ENCODE measurements at regions not wholly inside any gene's neighbourhood (a gene's known extent, or its start where the extent isn't known, plus 50 kb on each side); places are given as distances from the start of the nearest gene placed in this dataset.

DNA sequence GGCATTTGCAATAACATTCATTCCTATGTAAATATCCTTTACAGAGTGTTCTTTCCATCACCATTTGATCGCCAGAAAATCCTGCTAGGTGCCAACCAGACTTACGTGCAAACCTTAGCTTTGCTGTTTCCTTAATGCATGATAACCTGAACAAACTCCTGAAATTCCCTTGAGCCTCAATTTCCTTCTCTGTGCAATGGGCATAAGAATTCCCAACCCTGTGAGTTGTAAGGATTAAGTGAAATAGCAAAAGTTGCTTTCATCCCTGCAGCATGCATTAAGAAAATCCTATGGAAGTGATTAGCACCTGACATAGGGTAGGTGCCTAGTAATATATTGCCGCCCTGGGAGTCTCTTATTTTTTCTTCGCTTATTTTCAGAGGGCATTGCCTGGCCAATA lies 272.7 kb downstream of the MAF start:
- no peak for ATAC-seq

DNA sequence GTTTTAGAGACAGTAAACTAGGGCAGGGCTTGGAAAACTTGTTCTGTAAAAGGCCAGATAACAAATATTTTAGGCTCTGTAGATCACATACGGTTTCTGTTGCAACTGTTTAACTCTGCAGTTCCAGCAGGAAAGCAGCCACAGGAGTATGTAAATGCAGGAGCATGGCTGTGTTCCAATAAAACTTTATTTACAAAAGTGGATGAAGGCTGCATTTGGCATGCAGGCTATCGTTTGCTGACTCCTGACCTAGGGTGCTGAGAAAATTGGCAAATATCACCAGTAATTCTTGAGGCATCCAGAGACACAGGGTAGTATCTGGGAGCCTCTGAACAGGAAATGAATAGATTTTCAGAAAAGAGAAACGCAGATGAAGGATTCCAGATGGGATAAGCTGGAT lies 274.0 kb downstream of the MAF start:
- Histone ChIP-seq H4K20me1 (replicated peaks; ENCODE audit: control insufficient read depth, insufficient read depth, low read length) (no peaks in the 10 kb centered on the region; the same call in 1 of the 2 replicates), H3K79me2 (ENCODE audit: control insufficient read depth, insufficient read depth, low read length) (no peaks in the 10 kb centered on the region), H3K27ac (ENCODE audit: extremely low read depth, low read depth, low read length) (no peak overlapping the region), H3K36me3 (ENCODE audit: control insufficient read depth, insufficient read depth, low read length) (no peaks in the 10 kb centered on the region), H3K9me1 (ENCODE audit: control insufficient read depth, insufficient read depth, low read length) (no peaks in the 10 kb centered on the region), H3K4me3 (no peak overlapping the region), H3K27me3 (ENCODE audit: control insufficient read depth in 2 of 2, insufficient read depth in 2 of 2, low read length in 2 of 2) (peaks cover 25 to 29% of the 10 kb centered on the region in 2 experiments), H3K9me3 (replicated peaks; ENCODE audit: control insufficient read depth, insufficient read depth, low read depth, low read length) (no peaks in the 10 kb centered on the region), H3K4me2 (ENCODE audit: insufficient read depth, low read length) (no peak overlapping the region), H3K9ac (ENCODE audit: insufficient read depth in 1 of 2, low read depth in 2 of 2, low read length in 2 of 2) (no peak overlapping the region), H2AFZ (ENCODE audit: low read depth, low read length) (no peak overlapping the region), H3K4me1 (replicated peaks in 1 of 2; ENCODE audit: control insufficient read depth in 2 of 2, insufficient read depth in 2 of 2, low read length in 2 of 2) (no peaks in the 10 kb centered on the region)
- FAIRE-seq (no peak), DNase-seq (ENCODE audit: extremely low read depth in 1 of 4, low spot score in 3 of 4) (no peak), ATAC-seq (no peak)
- BruUV-seq (replicated peaks): no TSS peak
- in situ Hi-C loops (cut with MboI) (no loop called here), intact Hi-C loops (cut with micrococcal nuclease) (no loop called here)
- WGBS (ENCODE audit: insufficient coverage, low coverage, missing lambda C conversion rate): 2% methylated on average over 3 of the region's 3 CpGs
- no peak for TF ChIP-seq ZNF75A (CRISPR knock-in tag; IDR thresholded peaks at IDR 0.05)
- TF ChIP-seq, protein P1, sequence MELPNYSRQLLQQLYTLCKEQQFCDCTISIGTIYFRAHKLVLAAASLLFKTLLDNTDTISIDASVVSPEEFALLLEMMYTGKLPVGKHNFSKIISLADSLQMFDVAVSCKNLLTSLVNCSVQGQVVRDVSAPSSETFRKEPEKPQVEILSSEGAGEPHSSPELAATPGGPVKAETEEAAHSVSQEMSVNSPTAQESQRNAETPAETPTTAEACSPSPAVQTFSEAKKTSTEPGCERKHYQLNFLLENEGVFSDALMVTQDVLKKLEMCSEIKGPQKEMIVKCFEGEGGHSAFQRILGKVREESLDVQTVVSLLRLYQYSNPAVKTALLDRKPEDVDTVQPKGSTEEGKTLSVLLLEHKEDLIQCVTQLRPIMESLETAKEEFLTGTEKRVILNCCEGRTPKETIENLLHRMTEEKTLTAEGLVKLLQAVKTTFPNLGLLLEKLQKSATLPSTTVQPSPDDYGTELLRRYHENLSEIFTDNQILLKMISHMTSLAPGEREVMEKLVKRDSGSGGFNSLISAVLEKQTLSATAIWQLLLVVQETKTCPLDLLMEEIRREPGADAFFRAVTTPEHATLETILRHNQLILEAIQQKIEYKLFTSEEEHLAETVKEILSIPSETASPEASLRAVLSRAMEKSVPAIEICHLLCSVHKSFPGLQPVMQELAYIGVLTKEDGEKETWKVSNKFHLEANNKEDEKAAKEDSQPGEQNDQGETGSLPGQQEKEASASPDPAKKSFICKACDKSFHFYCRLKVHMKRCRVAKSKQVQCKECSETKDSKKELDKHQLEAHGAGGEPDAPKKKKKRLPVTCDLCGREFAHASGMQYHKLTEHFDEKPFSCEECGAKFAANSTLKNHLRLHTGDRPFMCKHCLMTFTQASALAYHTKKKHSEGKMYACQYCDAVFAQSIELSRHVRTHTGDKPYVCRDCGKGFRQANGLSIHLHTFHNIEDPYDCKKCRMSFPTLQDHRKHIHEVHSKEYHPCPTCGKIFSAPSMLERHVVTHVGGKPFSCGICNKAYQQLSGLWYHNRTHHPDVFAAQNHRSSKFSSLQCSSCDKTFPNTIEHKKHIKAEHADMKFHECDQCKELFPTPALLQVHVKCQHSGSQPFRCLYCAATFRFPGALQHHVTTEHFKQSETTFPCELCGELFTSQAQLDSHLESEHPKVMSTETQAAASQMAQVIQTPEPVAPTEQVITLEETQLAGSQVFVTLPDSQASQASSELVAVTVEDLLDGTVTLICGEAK (IDR thresholded peaks at IDR 0.05): peak; percentile 85
- TF ChIP-seq, protein P1 (CRISPR knock-in tag; IDR thresholded peaks at IDR 0.05): 0 out of 2 replicates have a peak, but pooled peaks have one; percentile 33
- CTCF ChIA-PET (ENCODE audit: low intra/inter-chr PET ratio): no interaction called here
- POLR2A ChIA-PET: no interaction called here

More for the DNA sequence above, 272.7 kb downstream of the MAF start:
- no peak overlapping the region for H3K4me2 ChIP-seq (ENCODE audit: insufficient read depth, low read length)
- H3K9ac ChIP-seq (ENCODE audit: insufficient read depth in 1 of 2, low read depth in 2 of 2, low read length in 2 of 2): no peak overlapping the region
- H4K20me1 ChIP-seq (replicated peaks; ENCODE audit: control insufficient read depth, insufficient read depth, low read length): no peaks in the 10 kb centered on the region; the same call in 1 of the 2 replicates
- ChIA-PET CTCF (ENCODE audit: low intra/inter-chr PET ratio) (no interaction called here), POLR2A (interaction anchor here (0.6 kb wide), 1 partner anchor 1766 kb away, joined by 3 read pairs; no protein-coding TSS in a partner anchor)
- intact Hi-C loops (cut with micrococcal nuclease) (no loop called here), in situ Hi-C loops (cut with MboI) (no loop called here)
- no peaks in the 10 kb centered on the region for H3K36me3 ChIP-seq (ENCODE audit: control insufficient read depth, insufficient read depth, low read length)
- no peaks in the 10 kb centered on the region for H3K79me2 ChIP-seq (ENCODE audit: control insufficient read depth, insufficient read depth, low read length)
- peaks cover 22 to 26% of the 10 kb centered on the region in 2 experiments for H3K27me3 ChIP-seq (ENCODE audit: control insufficient read depth in 2 of 2, insufficient read depth in 2 of 2, low read length in 2 of 2)
- H3K9me3 ChIP-seq (replicated peaks; ENCODE audit: control insufficient read depth, insufficient read depth, low read depth, low read length): no peaks in the 10 kb centered on the region
- H2AFZ ChIP-seq (ENCODE audit: low read depth, low read length): no peak overlapping the region
- DNase-seq (ENCODE audit: extremely low read depth in 1 of 4, low spot score in 3 of 4) (no peak), FAIRE-seq (no peak)
- H3K9me1 ChIP-seq (ENCODE audit: control insufficient read depth, insufficient read depth, low read length): no peaks in the 10 kb centered on the region
- H3K4me1 ChIP-seq (replicated peaks in 1 of 2; ENCODE audit: control insufficient read depth in 2 of 2, insufficient read depth in 2 of 2, low read length in 2 of 2): no peaks in the 10 kb centered on the region
- no TSS peak for BruUV-seq (replicated peaks)
- no peak for TF ChIP-seq SREBF1 (IDR thresholded peaks at IDR 0.05; ENCODE audit: borderline replicate concordance, low read depth, low read length)
- no peak overlapping the region for H3K27ac ChIP-seq (ENCODE audit: extremely low read depth, low read depth, low read length)
- WGBS (ENCODE audit: insufficient coverage, low coverage, missing lambda C conversion rate): 3% methylated on average over 4 of the region's 4 CpGs
- no peak overlapping the region for H3K4me3 ChIP-seq
